Liver (tissue), 8 donors: ENCODE measurements at regions not wholly inside any gene's neighbourhood (a gene's known extent, or its start where the extent isn't known, plus 50 kb on each side); places are given as distances from the start of the nearest gene placed in this dataset.

Source experiments
- DNase-seq: peaks from one replicate; pipeline ENCODE4 v3.0.0-alpha.2; 2017; ENCODE audit warnings: low spot score
- H3K27ac ChIP-seq, 2 donors: one replicate each; pipeline ENCODE4 v1.7.0; 2013; ENCODE audit warnings: inconsistent platforms in 2 of 2, low read length in 2 of 2, control low read depth in 1 of 2, low read depth in 1 of 2, mild to moderate bottlenecking in 1 of 2
- H3K27me3 ChIP-seq, 4 donors: one replicate each; pipeline versions ENCODE4 v1.6.1 to v1.7.0; 2013; ENCODE audit warnings: low read length in 3 of 4, inconsistent platforms in 1 of 4, mild to moderate bottlenecking in 1 of 4, moderate library complexity in 1 of 4; ENCODE audit not compliant: control insufficient read depth in 4 of 4, insufficient read depth in 4 of 4
- H3K36me3 ChIP-seq, 4 donors: one replicate each; pipeline versions ENCODE4 v1.6.1 to v1.7.0; 2013; ENCODE audit warnings: low read length in 3 of 4, mild to moderate bottlenecking in 3 of 4, low read depth in 1 of 4, moderate library complexity in 1 of 4; ENCODE audit not compliant: control insufficient read depth in 4 of 4, insufficient read depth in 3 of 4
- H3K4me1 ChIP-seq, 4 donors: one replicate each; pipeline versions ENCODE4 v1.6.1 to v1.7.0; 2013; ENCODE audit warnings: low read length in 3 of 4, mild to moderate bottlenecking in 3 of 4, moderate library complexity in 1 of 4; ENCODE audit not compliant: control insufficient read depth in 4 of 4, insufficient read depth in 4 of 4
- H3K4me3 ChIP-seq, 3 donors: one replicate each; pipeline versions ENCODE4 v1.6.1 to v1.7.0; 2013; ENCODE audit warnings: low read length in 3 of 3, control low read depth in 1 of 3, low read depth in 1 of 3, mild to moderate bottlenecking in 1 of 3
- H3K9ac ChIP-seq, 2 donors: one replicate each; pipeline ENCODE4 v1.7.0; 2013; ENCODE audit warnings: low read length in 2 of 2, mild to moderate bottlenecking in 2 of 2, moderate library complexity in 2 of 2, control low read depth in 1 of 2, low read depth in 1 of 2
- H3K9me3 ChIP-seq, 4 donors: one replicate each; pipeline versions ENCODE4 v1.6.1 to v1.7.0; 2013; ENCODE audit warnings: low read length in 3 of 4; ENCODE audit not compliant: control insufficient read depth in 4 of 4
- CTCF ChIP-seq: fragments of 150-350 bp; IDR thresholded peaks from 2 replicates; pipeline ENCODE4 v1.5.1; 2017; ENCODE audit warnings: improper control_type of control experiment, low read depth, low read length; ENCODE audit not compliant: missing input control
- EGR1 ChIP-seq, 2 donors: IDR thresholded peaks; 2 replicates each; pipeline ENCODE4 v1.6.1; 2016 to 2018; ENCODE audit warnings: antibody characterized with exemption in 2 of 2, low read depth in 2 of 2
- FOXA1 ChIP-seq: IDR thresholded peaks from 2 replicates; pipeline ENCODE4 v1.6.1; 2016; ENCODE audit warnings: antibody characterized with exemption
- FOXA2 ChIP-seq: IDR thresholded peaks from 2 replicates; pipeline ENCODE4 v1.6.1; 2016; ENCODE audit warnings: antibody characterized with exemption
- GABPA ChIP-seq, 2 donors: IDR thresholded peaks in 1 of 2; conservative IDR thresholded peaks in 1 of 2; 2 replicates each; pipeline ENCODE4 v1.6.1; 2016; ENCODE audit warnings: antibody characterized with exemption in 2 of 2, mild to moderate bottlenecking in 1 of 2, moderate library complexity in 1 of 2
- HNF4G ChIP-seq: IDR thresholded peaks from 2 replicates; pipeline ENCODE4 v1.6.1; 2016; ENCODE audit warnings: antibody characterized with exemption
- JUND ChIP-seq, 2 donors: IDR thresholded peaks; 2 replicates each; pipeline ENCODE4 v1.6.1; 2016; ENCODE audit warnings: antibody characterized with exemption in 2 of 2
- NR2F2 ChIP-seq: IDR thresholded peaks from 2 replicates; pipeline ENCODE4 v1.6.1; 2016; ENCODE audit warnings: antibody characterized with exemption
- RAD21 ChIP-seq, 2 donors: IDR thresholded peaks; 2 replicates each; pipeline ENCODE4 v1.6.1; 2016; ENCODE audit warnings: antibody characterized with exemption in 2 of 2, mild to moderate bottlenecking in 2 of 2
- RXRA ChIP-seq, 2 donors: IDR thresholded peaks; 2 replicates each; pipeline ENCODE4 v1.6.1; 2017 to 2018; ENCODE audit warnings: antibody characterized with exemption in 2 of 2, mild to moderate bottlenecking in 1 of 2
- SP1 ChIP-seq: IDR thresholded peaks from 2 replicates; pipeline ENCODE4 v1.6.1; 2018; ENCODE audit warnings: antibody characterized with exemption, mild to moderate bottlenecking
- TAF1 ChIP-seq: conservative IDR thresholded peaks from 2 replicates; pipeline ENCODE4 v1.6.1; 2016; ENCODE audit warnings: antibody characterized with exemption, mild to moderate bottlenecking
- YY1 ChIP-seq: IDR thresholded peaks from 2 replicates; pipeline ENCODE4 v1.6.1; 2016; ENCODE audit warnings: antibody characterized with exemption, mild to moderate bottlenecking
- ZBTB33 ChIP-seq: IDR thresholded peaks from 2 replicates; pipeline ENCODE4 v1.6.1; 2016; ENCODE audit warnings: antibody characterized with exemption
- WGBS: extraction: QIAGEN DNeasy Blood & Tissue Kit; methylation state at CpG from one replicate; pipeline ENCODE4 v1.1.7; 2013; 5-methylcytosine and 5-hydroxymethylcytosine counted together
- TF ChIP-seq, protein P1 (sequence below): IDR thresholded peaks from 2 replicates; pipeline ENCODE4 v1.6.1; 2016; ENCODE audit warnings: antibody characterized with exemption, mild to moderate bottlenecking
- TF ChIP-seq, protein P2 (sequence below): IDR thresholded peaks from 2 replicates; pipeline ENCODE4 v1.6.1; 2016; ENCODE audit warnings: antibody characterized with exemption
- TF ChIP-seq, protein P3 (sequence below): IDR thresholded peaks from 2 replicates; pipeline ENCODE4 v1.6.1; 2016; ENCODE audit warnings: antibody characterized with exemption
- donor health status: healthy.
- donor health status: healthy.
- donor health status: healthy.
- donor health status: healthy.
- donor health status: healthy.

DNA sequence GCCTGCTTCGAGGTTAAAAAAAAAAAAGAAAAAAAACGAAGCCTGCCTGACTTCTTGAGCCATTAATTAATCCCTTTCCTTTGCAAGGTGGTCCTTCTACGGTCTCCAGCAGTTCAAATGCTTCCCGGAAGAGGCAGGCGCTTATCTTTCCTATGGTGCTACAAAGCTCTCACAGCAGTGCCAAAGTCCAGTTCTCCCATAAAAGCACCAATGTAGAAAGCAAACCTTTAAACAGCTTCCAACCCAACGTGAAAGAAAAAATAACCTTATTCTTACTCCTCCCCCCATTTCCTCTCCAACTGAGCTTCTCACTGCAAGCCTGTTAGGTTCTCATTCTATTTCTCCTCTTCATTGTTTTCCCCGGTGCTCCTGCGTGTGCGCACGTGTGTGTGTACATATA, 317.4 kb upstream of the SOX11 start:
- no peak for TF ChIP-seq TAF1
- no peak for TF ChIP-seq RAD21 (IDR thresholded peaks at IDR 0.05)
- TF ChIP-seq, protein P1, sequence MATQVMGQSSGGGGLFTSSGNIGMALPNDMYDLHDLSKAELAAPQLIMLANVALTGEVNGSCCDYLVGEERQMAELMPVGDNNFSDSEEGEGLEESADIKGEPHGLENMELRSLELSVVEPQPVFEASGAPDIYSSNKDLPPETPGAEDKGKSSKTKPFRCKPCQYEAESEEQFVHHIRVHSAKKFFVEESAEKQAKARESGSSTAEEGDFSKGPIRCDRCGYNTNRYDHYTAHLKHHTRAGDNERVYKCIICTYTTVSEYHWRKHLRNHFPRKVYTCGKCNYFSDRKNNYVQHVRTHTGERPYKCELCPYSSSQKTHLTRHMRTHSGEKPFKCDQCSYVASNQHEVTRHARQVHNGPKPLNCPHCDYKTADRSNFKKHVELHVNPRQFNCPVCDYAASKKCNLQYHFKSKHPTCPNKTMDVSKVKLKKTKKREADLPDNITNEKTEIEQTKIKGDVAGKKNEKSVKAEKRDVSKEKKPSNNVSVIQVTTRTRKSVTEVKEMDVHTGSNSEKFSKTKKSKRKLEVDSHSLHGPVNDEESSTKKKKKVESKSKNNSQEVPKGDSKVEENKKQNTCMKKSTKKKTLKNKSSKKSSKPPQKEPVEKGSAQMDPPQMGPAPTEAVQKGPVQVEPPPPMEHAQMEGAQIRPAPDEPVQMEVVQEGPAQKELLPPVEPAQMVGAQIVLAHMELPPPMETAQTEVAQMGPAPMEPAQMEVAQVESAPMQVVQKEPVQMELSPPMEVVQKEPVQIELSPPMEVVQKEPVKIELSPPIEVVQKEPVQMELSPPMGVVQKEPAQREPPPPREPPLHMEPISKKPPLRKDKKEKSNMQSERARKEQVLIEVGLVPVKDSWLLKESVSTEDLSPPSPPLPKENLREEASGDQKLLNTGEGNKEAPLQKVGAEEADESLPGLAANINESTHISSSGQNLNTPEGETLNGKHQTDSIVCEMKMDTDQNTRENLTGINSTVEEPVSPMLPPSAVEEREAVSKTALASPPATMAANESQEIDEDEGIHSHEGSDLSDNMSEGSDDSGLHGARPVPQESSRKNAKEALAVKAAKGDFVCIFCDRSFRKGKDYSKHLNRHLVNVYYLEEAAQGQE: no peak
- no peak for TF ChIP-seq RXRA (IDR thresholded peaks at IDR 0.05)
- TF ChIP-seq HNF4G: no peak
- TF ChIP-seq ZBTB33: no peak
- no peak for TF ChIP-seq YY1
- TF ChIP-seq GABPA (IDR thresholded peaks at IDR 0.05 in 1 of 2, conservative IDR thresholded peaks at IDR 0.05 in 1 of 2): no peak
- TF ChIP-seq JUND (IDR thresholded peaks at IDR 0.05): no peak
- TF ChIP-seq, protein P2, sequence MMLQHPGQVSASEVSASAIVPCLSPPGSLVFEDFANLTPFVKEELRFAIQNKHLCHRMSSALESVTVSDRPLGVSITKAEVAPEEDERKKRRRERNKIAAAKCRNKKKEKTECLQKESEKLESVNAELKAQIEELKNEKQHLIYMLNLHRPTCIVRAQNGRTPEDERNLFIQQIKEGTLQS: no peak
- no peak for TF ChIP-seq CTCF
- no peak for TF ChIP-seq SP1
- no peak for TF ChIP-seq FOXA2
- TF ChIP-seq NR2F2: no peak
- no peak for TF ChIP-seq EGR1 (IDR thresholded peaks at IDR 0.05; ENCODE audit: low read depth in 2 of 2)
- no peak overlapping the region for H3K27ac ChIP-seq
- H3K27me3 ChIP-seq: peaks cover 0 to 2% (median under 1%) of the 10 kb centered on the region in 4 donors
- no peak for DNase-seq
- H3K9ac ChIP-seq: no peak overlapping the region
- no peaks in the 10 kb centered on the region for H3K9me3 ChIP-seq
- WGBS: 23% methylated on average over 10 of the region's 10 CpGs
- no peaks in the 10 kb centered on the region for H3K36me3 ChIP-seq
- H3K4me3 ChIP-seq: no peak overlapping the region
- H3K4me1 ChIP-seq: no peaks in the 10 kb centered on the region

DNA sequence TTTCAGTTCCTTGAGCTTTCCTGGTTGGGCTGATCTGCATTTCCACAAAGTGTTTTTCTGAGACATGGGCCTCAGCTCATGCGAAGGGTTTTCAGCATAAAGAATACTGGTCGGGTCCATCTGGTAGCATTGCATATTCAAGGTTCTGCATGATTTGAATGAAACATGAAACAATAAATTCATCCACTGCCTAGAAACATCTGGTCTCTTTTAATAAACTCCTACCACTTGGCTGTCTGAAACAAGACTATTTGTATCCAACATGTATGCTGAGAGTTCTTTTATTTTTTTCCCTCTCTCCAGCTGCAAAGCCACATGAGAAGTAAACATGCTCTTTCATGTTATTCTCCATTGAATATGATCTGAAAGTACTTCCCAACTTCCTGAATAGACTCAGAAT, 314.9 kb upstream of the SOX11 start:
- Histone ChIP-seq H3K9ac (no peak overlapping the region), H3K36me3 (no peaks in the 10 kb centered on the region), H3K4me1 (no peaks in the 10 kb centered on the region), H3K27ac (no peak overlapping the region), H3K9me3 (no peaks in the 10 kb centered on the region), H3K4me3 (no peak overlapping the region), H3K27me3 (peaks cover 0 to 2% (median 0%) of the 10 kb centered on the region in 4 donors)
- no peak for DNase-seq
- 90% methylated on average over 2 of the region's 2 CpGs for WGBS
- no peak for TF ChIP-seq FOXA1
- no peak for TF ChIP-seq RXRA (IDR thresholded peaks at IDR 0.05)
- no peak for TF ChIP-seq YY1
- no peak for TF ChIP-seq TAF1
- TF ChIP-seq ZBTB33: no peak
- TF ChIP-seq, protein P3, sequence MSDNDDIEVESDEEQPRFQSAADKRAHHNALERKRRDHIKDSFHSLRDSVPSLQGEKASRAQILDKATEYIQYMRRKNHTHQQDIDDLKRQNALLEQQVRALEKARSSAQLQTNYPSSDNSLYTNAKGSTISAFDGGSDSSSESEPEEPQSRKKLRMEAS: no peak
- no peak for TF ChIP-seq CTCF
- no peak for TF ChIP-seq FOXA2
- no peak for TF ChIP-seq SP1
- TF ChIP-seq, protein P2: no peak
